GM12878 (cell line): ENCODE measurements at regions not wholly inside any gene's neighbourhood (a gene's known extent, or its start where the extent isn't known, plus 50 kb on each side); places are given as distances from the start of the nearest gene placed in this dataset.
"Not testable (repeated sequence)": the region's sequence is repeated elsewhere in the genome, so short reads cannot be mapped to it uniquely, and the experiment has no call there.

Experiments used
- CTCF ChIP-seq, 3 experiments: IDR thresholded peaks in 2 of 3; conservative IDR thresholded peaks in 1 of 3; 2 replicates each; pipeline ENCODE4 v1.5.1; 2011; ENCODE audit warnings: low read depth in 3 of 3, low read length in 3 of 3, mild to moderate bottlenecking in 3 of 3, control low read depth in 2 of 3, moderate library complexity in 2 of 3, inconsistent platforms in 1 of 3, mixed read lengths in 1 of 3; ENCODE audit not compliant: control insufficient read depth in 2 of 3, insufficient read depth in 1 of 3; ENCODE audit errors: extremely low read depth in 1 of 3
- FOXM1 ChIP-seq: IDR thresholded peaks from 2 replicates; pipeline ENCODE4 v1.6.1; 2012; ENCODE audit warnings: low read depth, mild to moderate bottlenecking, inconsistent platforms, low read length, moderate library complexity
- HDAC2 ChIP-seq: fragments of 200-600 bp; sonication (generic); IDR thresholded peaks from 2 replicates; pipeline ENCODE4 v1.6.1; 2017
- MTA3 ChIP-seq: IDR thresholded peaks from 2 replicates; pipeline ENCODE4 v1.6.1; 2012; ENCODE audit warnings: low read length, inconsistent platforms, borderline replicate concordance
- NFIC ChIP-seq: IDR thresholded peaks from 2 replicates; pipeline ENCODE4 v1.6.1; 2012; ENCODE audit warnings: low read depth, mild to moderate bottlenecking, inconsistent platforms, low read length, moderate library complexity
- NR2C2 ChIP-seq: IDR thresholded peaks from 2 replicates; pipeline ENCODE4 v1.6.1; 2011; ENCODE audit warnings: borderline replicate concordance, low read depth; ENCODE audit not compliant: control insufficient read depth, insufficient read length
- POLR2AphosphoS2 ChIP-seq: IDR thresholded peaks from 2 replicates; pipeline ENCODE4 v1.6.1; 2011; ENCODE audit warnings: low read depth, mild to moderate bottlenecking, low read length, improper control_type of control experiment, moderate library complexity
- POLR2AphosphoS5 ChIP-seq: IDR thresholded peaks from 2 replicates; pipeline ENCODE4 v1.6.1; 2011; ENCODE audit warnings: mild to moderate bottlenecking, low read length, inconsistent platforms
- ZBED1 ChIP-seq: IDR thresholded peaks from 2 replicates; pipeline ENCODE4 v1.6.1; 2016; ENCODE audit warnings: borderline replicate concordance

- TF ChIP-seq POLR2AphosphoS2; HDAC2; NFIC; CTCF (IDR thresholded peaks at IDR 0.05 in 2 of 3, conservative IDR thresholded peaks at IDR 0.05 in 1 of 3; ENCODE audit: control insufficient read depth in 2 of 3, extremely low read depth in 1 of 3, insufficient read depth in 1 of 3, low read depth in 3 of 3, low read length in 3 of 3); MTA3; POLR2AphosphoS5; NR2C2; ZBED1; FOXM1: not testable (repeated sequence)
Measured at GRCh38 chr2:11900891-11901290, 154.5 kb downstream of the LPIN1 start.
